ENCODE measurements at regions not wholly inside any gene's neighbourhood (a gene's known extent, or its start where the extent isn't known, plus 50 kb on each side); places are given as distances from the start of the nearest gene placed in this dataset.

DNA sequence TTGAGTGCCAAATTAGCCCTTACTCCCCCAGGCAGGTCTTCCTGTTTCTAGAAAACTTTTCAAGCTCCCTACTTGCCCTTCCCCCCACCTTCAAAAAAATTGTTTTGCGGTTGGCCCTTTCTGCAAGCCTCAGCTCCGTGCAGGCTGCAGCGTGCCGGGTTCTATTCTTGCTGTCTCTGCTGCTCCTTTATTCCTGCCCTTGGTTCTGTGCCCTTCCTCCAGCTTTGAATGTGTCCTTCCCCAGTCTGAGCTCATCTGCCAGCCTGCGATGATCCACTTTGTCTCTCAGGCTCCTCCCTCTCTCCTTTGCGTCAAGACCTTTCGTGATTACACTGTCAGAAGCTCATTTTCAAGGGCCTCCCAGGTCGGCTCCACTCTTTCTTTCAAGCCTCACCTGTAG lies 98.6 kb downstream of the IRF2BPL start:
- ChIA-PET POLR2A (interaction anchor here (0.7 to 7.1 kb wide), 6 partner anchors 9 to 99 kb away, joined by 3 to 39 read pairs (median 3); no protein-coding TSS in a partner anchor), CTCF (interaction anchor here (0.8 to 3.3 kb wide), 6 partner anchors 9 to 194 kb away, joined by 3 to 18 read pairs (median 6); no protein-coding TSS in a partner anchor), RAD21 (ENCODE audit: unreplicated experiment) (interaction anchor here (0.5 to 3.2 kb wide), 10 partner anchors 10 to 150 kb away, joined by 3 to 35 read pairs (median 8); no protein-coding TSS in a partner anchor), SMC1A (ENCODE audit: uncharacterized antibody, unreplicated experiment) (interaction anchor here (0.7 to 7.9 kb wide), 14 partner anchors 10 to 167 kb away, joined by 3 to 57 read pairs (median 6); no protein-coding TSS in a partner anchor)
- Histone ChIP-seq H3K4me1 (ENCODE audit: control insufficient read depth, insufficient read depth, low read length) (peaks cover 18% of the 10 kb centered on the region), H3K27me3 (replicated peaks in 1 of 2; ENCODE audit: control insufficient read depth in 2 of 2, insufficient read depth in 2 of 2, low read length in 1 of 2) (no peaks in the 10 kb centered on the region), H3K36me3 (ENCODE audit: control insufficient read depth in 2 of 2, insufficient read depth in 2 of 2, low read length in 1 of 2) (no peaks in the 10 kb centered on the region), H3K79me2 (ENCODE audit: control insufficient read depth, insufficient read depth, low read length) (no peaks in the 10 kb centered on the region), H2AFZ (ENCODE audit: control insufficient read depth, low read depth, low read length) (peak overlapping the region; percentile 59; the same call in 1 of the 2 replicates), H3K9me3 (replicated peaks; ENCODE audit: control insufficient read depth, insufficient read depth, low read length) (no peaks in the 10 kb centered on the region), H3K9ac (ENCODE audit: control insufficient read depth, insufficient read depth, low read length) (no peak overlapping the region), H4K20me1 (ENCODE audit: control insufficient read depth, insufficient read depth) (no peaks in the 10 kb centered on the region), H3K4me3 (0 out of 2 replicates have a peak overlapping the region, but pooled peaks have one; percentile 35), H3K4me2 (ENCODE audit: control insufficient read depth, insufficient read depth) (peak overlapping the region; percentile 69), H3K27ac (ENCODE audit: control insufficient read depth, insufficient read depth) (no peak overlapping the region)
- FAIRE-seq (peak; percentile 85), DNase-seq (ENCODE audit: low read depth, low spot score) (no peak), ATAC-seq (peak; percentile 35)
- in situ Hi-C loops (cut with MboI) (no loop called here), intact Hi-C loops (cut with micrococcal nuclease; ENCODE audit: unreplicated experiment) (no loop called here)
- no TSS peak for BruUV-seq (replicated peaks)
- WGBS (ENCODE audit: insufficient coverage, insufficient replicate concordance, low lambda C conversion rate, missing lambda C conversion rate): 26% methylated on average over 8 of the region's 8 CpGs
- TF ChIP-seq EGR1 (IDR thresholded peaks at IDR 0.05; ENCODE audit: borderline replicate concordance in 1 of 2, low read depth in 2 of 2, low read length in 2 of 2): no peak
- TF ChIP-seq PAX8 (IDR thresholded peaks at IDR 0.05): no peak
- TF ChIP-seq, protein P1, sequence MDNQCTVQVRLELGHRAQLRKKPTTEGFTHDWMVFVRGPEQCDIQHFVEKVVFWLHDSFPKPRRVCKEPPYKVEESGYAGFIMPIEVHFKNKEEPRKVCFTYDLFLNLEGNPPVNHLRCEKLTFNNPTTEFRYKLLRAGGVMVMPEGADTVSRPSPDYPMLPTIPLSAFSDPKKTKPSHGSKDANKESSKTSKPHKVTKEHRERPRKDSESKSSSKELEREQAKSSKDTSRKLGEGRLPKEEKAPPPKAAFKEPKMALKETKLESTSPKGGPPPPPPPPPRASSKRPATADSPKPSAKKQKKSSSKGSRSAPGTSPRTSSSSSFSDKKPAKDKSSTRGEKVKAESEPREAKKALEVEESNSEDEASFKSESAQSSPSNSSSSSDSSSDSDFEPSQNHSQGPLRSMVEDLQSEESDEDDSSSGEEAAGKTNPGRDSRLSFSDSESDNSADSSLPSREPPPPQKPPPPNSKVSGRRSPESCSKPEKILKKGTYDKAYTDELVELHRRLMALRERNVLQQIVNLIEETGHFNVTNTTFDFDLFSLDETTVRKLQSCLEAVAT (IDR thresholded peaks at IDR 0.05): 0 out of 2 replicates have a peak, but pooled peaks have one; percentile 45
- TF ChIP-seq, protein P2, sequence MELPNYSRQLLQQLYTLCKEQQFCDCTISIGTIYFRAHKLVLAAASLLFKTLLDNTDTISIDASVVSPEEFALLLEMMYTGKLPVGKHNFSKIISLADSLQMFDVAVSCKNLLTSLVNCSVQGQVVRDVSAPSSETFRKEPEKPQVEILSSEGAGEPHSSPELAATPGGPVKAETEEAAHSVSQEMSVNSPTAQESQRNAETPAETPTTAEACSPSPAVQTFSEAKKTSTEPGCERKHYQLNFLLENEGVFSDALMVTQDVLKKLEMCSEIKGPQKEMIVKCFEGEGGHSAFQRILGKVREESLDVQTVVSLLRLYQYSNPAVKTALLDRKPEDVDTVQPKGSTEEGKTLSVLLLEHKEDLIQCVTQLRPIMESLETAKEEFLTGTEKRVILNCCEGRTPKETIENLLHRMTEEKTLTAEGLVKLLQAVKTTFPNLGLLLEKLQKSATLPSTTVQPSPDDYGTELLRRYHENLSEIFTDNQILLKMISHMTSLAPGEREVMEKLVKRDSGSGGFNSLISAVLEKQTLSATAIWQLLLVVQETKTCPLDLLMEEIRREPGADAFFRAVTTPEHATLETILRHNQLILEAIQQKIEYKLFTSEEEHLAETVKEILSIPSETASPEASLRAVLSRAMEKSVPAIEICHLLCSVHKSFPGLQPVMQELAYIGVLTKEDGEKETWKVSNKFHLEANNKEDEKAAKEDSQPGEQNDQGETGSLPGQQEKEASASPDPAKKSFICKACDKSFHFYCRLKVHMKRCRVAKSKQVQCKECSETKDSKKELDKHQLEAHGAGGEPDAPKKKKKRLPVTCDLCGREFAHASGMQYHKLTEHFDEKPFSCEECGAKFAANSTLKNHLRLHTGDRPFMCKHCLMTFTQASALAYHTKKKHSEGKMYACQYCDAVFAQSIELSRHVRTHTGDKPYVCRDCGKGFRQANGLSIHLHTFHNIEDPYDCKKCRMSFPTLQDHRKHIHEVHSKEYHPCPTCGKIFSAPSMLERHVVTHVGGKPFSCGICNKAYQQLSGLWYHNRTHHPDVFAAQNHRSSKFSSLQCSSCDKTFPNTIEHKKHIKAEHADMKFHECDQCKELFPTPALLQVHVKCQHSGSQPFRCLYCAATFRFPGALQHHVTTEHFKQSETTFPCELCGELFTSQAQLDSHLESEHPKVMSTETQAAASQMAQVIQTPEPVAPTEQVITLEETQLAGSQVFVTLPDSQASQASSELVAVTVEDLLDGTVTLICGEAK (IDR thresholded peaks at IDR 0.05; ENCODE audit: borderline replicate concordance): no peak
- TF ChIP-seq, protein P3, sequence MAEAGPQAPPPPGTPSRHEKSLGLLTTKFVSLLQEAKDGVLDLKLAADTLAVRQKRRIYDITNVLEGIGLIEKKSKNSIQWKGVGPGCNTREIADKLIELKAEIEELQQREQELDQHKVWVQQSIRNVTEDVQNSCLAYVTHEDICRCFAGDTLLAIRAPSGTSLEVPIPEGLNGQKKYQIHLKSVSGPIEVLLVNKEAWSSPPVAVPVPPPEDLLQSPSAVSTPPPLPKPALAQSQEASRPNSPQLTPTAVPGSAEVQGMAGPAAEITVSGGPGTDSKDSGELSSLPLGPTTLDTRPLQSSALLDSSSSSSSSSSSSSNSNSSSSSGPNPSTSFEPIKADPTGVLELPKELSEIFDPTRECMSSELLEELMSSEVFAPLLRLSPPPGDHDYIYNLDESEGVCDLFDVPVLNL (IDR thresholded peaks at IDR 0.05; ENCODE audit: low read depth, low read length): no peak
- no peak for TF ChIP-seq SRF (IDR thresholded peaks at IDR 0.05; ENCODE audit: low read depth in 2 of 2, low read length in 2 of 2)
- peak in 1 of 2 experiments; percentile 12; a peak in 1 of 4 replicates for TF ChIP-seq BHLHE40 (IDR thresholded peaks at IDR 0.05; ENCODE audit: borderline replicate concordance in 1 of 2, low read depth in 2 of 2, low read length in 1 of 2)
- no peak for TF ChIP-seq YY1 (IDR thresholded peaks at IDR 0.05; ENCODE audit: low read depth, low read length)
- TF ChIP-seq POLR2A (IDR thresholded peaks at IDR 0.05; ENCODE audit: low read depth, low read length): no peak
- TF ChIP-seq, protein P4, sequence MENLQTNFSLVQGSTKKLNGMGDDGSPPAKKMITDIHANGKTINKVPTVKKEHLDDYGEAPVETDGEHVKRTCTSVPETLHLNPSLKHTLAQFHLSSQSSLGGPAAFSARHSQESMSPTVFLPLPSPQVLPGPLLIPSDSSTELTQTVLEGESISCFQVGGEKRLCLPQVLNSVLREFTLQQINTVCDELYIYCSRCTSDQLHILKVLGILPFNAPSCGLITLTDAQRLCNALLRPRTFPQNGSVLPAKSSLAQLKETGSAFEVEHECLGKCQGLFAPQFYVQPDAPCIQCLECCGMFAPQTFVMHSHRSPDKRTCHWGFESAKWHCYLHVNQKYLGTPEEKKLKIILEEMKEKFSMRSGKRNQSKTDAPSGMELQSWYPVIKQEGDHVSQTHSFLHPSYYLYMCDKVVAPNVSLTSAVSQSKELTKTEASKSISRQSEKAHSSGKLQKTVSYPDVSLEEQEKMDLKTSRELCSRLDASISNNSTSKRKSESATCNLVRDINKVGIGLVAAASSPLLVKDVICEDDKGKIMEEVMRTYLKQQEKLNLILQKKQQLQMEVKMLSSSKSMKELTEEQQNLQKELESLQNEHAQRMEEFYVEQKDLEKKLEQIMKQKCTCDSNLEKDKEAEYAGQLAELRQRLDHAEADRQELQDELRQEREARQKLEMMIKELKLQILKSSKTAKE (IDR thresholded peaks at IDR 0.05; ENCODE audit: low read depth, poor library complexity, severe bottlenecking): no peak
- TF ChIP-seq HDAC2 (IDR thresholded peaks at IDR 0.05): no peak
- TF ChIP-seq SMC3 (IDR thresholded peaks at IDR 0.05; ENCODE audit: borderline replicate concordance, low read length): no peak; the same call in 1 of the 2 replicates
- no peak for TF ChIP-seq POLR2AphosphoS5 (IDR thresholded peaks at IDR 0.05; ENCODE audit: low read length)
- TF ChIP-seq, protein P5, sequence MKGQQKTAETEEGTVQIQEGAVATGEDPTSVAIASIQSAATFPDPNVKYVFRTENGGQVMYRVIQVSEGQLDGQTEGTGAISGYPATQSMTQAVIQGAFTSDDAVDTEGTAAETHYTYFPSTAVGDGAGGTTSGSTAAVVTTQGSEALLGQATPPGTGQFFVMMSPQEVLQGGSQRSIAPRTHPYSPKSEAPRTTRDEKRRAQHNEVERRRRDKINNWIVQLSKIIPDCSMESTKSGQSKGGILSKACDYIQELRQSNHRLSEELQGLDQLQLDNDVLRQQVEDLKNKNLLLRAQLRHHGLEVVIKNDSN (IDR thresholded peaks at IDR 0.05; ENCODE audit: borderline replicate concordance, extremely low read length, insufficient read depth, low read depth, low read length): no peak

Data from GM12878 (cell line).